ENCODE measurements at regions not wholly inside any gene's neighbourhood (a gene's known extent, or its start where the extent isn't known, plus 50 kb on each side); places are given as distances from the start of the nearest gene placed in this dataset.

GRCh38 chr6:168384045-168385036, 56.6 kb upstream of the SMOC2 start:
- no peak for DNase-seq

GRCh38 chr6:168385037-168385759, 55.8 kb upstream of the SMOC2 start:
- no peak for DNase-seq

GRCh38 chr6:168385858-168386735, 54.9 kb upstream of the SMOC2 start:
- DNase-seq = no peak

GRCh38 chr6:168386973-168387372, 54.0 kb upstream of the SMOC2 start:
- DNase-seq = no peak

- no peak for DNase-seq
Observed at GRCh38 chr6:168387426-168387825, 53.6 kb upstream of the SMOC2 start.

GRCh38 chr6:168387911-168388310, 53.1 kb upstream of the SMOC2 start:
- no peak for DNase-seq

- no peak for DNase-seq
Observed at GRCh38 chr6:168388641-168389633, 52.0 kb upstream of the SMOC2 start.

- no peak for DNase-seq
Observed at GRCh38 chr6:168390749-168391420, 50.1 kb upstream of the SMOC2 start.

All from activated gamma-delta T cell treated with Interleukin-2 at 50 U/mL for 16 hours (primary cell).